ENCODE measurements at regions not wholly inside any gene's neighbourhood (a gene's known extent, or its start where the extent isn't known, plus 50 kb on each side); places are given as distances from the start of the nearest gene placed in this dataset.

GRCh38 chr10:55367555-55367954, 566.5 kb upstream of the PCDH15 start:
- no peaks in the 10 kb centered on the region for H3K9me3 ChIP-seq
- TF ChIP-seq POLR2A (IDR thresholded peaks at IDR 0.05) (no peak), CTCF (IDR thresholded peaks at IDR 0.05) (no peak)

DNA sequence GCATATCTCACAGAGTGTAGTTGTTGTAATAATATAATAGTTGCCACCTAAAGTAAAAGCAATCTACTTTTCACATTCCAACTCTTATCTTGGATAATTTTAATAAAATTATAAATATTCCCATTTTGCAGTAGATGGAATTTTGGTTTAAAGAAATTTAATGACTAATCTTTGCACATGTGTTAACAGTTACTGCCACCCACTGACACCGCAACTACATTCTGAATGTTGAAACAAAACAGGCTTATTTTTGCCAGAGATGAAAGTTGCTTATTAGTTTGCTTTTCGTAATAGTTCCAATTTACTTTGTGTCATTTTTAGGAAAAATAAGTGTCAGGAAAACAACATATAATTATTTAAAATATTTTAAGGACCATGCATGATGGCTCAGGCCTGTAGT, 557.5 kb upstream of the PCDH15 start:
- WGBS, 2 donors: 73 to 75% methylated on average over 2 of the region's 2 CpGs
- DNase-seq: no peak
- Histone ChIP-seq H3K36me3 (no peaks in the 10 kb centered on the region), H3K4me1 (no peaks in the 10 kb centered on the region), H3K27me3 (no peaks in the 10 kb centered on the region), H3K9me3 (no peaks in the 10 kb centered on the region), H3K27ac (no peak overlapping the region), H3K4me3 (no peak overlapping the region)
- TF ChIP-seq CTCF (IDR thresholded peaks at IDR 0.05) (no peak), POLR2A (IDR thresholded peaks at IDR 0.05) (no peak)
- intact Hi-C loops (cut with DNase I): no loop called here

More at GRCh38 chr10:55367555-55367954, 566.5 kb upstream of the PCDH15 start:
- Histone ChIP-seq H3K4me1 (no peaks in the 10 kb centered on the region), H3K27ac (no peak overlapping the region), H3K36me3 (no peaks in the 10 kb centered on the region), H3K27me3 (no peaks in the 10 kb centered on the region), H3K4me3 (no peak overlapping the region)
- intact Hi-C loops (cut with DNase I): no loop called here
- DNase-seq: no peak

- Histone ChIP-seq H3K4me3 (no peak overlapping the region), H3K36me3 (no peaks in the 10 kb centered on the region), H3K27ac (no peak overlapping the region), H3K27me3 (no peaks in the 10 kb centered on the region), H3K4me1 (no peaks in the 10 kb centered on the region), H3K9me3 (no peaks in the 10 kb centered on the region)
- DNase-seq: no peak
- TF ChIP-seq POLR2A (IDR thresholded peaks at IDR 0.05) (no peak), CTCF (IDR thresholded peaks at IDR 0.05) (no peak)
- WGBS, 2 donors: 46 to 59% methylated on average over 1 of the region's 1 CpG
- intact Hi-C loops (cut with DNase I): no loop called here
Observed at GRCh38 chr10:55353414-55353813, 552.4 kb upstream of the PCDH15 start.

- Histone ChIP-seq H3K27me3 (no peaks in the 10 kb centered on the region), H3K4me3 (no peak overlapping the region), H3K4me1 (no peaks in the 10 kb centered on the region), H3K9me3 (no peaks in the 10 kb centered on the region), H3K36me3 (no peaks in the 10 kb centered on the region), H3K27ac (no peak overlapping the region)
- no peak for DNase-seq
- intact Hi-C loops (cut with DNase I): no loop called here
- TF ChIP-seq CTCF (IDR thresholded peaks at IDR 0.05): no peak
- TF ChIP-seq POLR2A (IDR thresholded peaks at IDR 0.05): no peak
- WGBS, 2 donors: 29 to 38% methylated on average over 2 of the region's 2 CpGs
Observed at GRCh38 chr10:55351431-55351830, 550.4 kb upstream of the PCDH15 start.

DNA sequence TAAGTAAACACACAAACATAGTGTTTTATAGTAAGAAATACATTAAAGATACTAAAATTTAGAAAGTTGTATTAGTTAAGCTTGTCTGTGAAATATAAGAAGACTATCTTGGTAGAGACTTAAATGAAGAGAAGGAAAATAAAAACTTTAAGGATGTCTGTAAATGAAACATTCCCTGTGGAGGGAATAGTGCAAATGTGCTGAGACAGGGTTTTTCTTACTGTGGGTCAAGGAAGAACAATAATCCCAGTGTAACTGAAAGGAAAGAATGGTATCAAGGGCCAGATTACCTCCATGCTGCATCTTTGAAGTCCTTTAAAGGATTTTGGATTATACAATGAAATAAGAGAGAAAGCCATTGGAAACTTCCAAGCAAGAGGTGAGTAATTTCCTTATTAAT, 547.5 kb upstream of the PCDH15 start:
- no peaks in the 10 kb centered on the region for H3K4me1 ChIP-seq
- TF ChIP-seq POLR2A (IDR thresholded peaks at IDR 0.05): no peak
- TF ChIP-seq CTCF (IDR thresholded peaks at IDR 0.05): no peak
- no peaks in the 10 kb centered on the region for H3K27me3 ChIP-seq
- no peak overlapping the region for H3K27ac ChIP-seq
- intact Hi-C loops (cut with DNase I): no loop called here
- DNase-seq: no peak
- no peaks in the 10 kb centered on the region for H3K9me3 ChIP-seq
- no peak overlapping the region for H3K4me3 ChIP-seq
- H3K36me3 ChIP-seq: no peaks in the 10 kb centered on the region

Data from esophagus squamous epithelium (tissue), 5 donors.